CD4-positive, alpha-beta T cell treated with Interleukin-4 for 4 hours (primary cell): ENCODE measurements at regions not wholly inside any gene's neighbourhood (a gene's known extent, or its start where the extent isn't known, plus 50 kb on each side); places are given as distances from the start of the nearest gene placed in this dataset.

Experiments used
- DNase-seq: peaks from one replicate; pipeline ENCODE4 v3.0.0-alpha.2; 2020

DNA sequence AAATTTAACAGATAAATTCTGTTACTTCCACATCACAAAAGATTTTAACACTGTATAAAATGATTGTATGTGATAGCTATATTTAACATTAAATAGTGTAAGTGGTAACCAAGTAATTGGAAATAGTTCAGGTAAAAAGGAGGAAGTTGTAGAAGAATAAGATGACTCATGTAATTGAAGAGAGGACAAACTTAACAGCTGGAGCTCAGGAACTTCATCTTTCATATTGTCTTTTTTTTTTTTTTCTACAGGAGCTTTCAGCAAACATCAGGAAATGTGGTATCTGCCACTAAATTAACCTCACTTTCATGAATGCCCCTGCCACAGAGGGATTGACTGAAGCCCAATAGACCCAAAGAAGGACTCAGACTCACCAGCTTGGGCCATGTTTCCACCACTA is 188.4 kb upstream of the VEGFC start:
- no peak for DNase-seq

DNA sequence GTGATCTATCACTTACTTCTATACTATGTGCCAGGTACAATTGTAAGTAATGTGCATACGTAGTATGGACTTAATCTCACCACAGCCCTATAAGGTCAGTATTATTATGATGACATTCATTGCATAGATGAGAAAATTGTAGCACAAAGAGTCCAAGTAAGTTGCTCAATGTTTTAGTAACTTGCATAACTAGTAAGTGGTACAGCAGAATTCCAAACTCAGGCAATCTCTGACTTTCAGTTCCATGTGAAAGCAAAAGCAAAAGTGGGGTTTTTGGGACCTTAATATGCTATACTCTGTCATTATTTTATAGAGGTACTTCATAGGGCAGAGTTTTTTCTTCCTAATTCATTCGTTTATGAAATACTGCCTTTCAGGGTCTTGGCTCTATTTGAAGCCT is 188.8 kb upstream of the VEGFC start:
- DNase-seq, result no peak

DNA sequence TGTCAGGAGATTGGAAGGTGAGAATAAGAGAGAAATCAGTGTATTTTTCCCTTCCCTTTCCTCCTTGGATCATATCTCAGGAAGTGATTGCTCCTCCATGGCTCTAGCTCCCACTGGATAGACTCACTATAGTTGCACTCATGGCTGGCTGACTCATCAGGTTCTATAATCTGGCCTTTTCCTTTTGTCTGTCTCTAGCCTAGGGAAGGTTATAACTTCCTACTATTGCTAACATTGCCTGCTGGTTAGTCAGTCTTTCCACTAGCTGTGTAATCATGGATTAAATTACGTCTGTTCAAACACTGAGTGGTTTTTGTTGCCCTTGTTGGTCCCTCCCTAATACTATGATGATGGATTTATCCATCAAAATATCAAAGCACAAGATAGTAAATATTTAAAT is 195.5 kb upstream of the VEGFC start:
- no peak for DNase-seq

DNA sequence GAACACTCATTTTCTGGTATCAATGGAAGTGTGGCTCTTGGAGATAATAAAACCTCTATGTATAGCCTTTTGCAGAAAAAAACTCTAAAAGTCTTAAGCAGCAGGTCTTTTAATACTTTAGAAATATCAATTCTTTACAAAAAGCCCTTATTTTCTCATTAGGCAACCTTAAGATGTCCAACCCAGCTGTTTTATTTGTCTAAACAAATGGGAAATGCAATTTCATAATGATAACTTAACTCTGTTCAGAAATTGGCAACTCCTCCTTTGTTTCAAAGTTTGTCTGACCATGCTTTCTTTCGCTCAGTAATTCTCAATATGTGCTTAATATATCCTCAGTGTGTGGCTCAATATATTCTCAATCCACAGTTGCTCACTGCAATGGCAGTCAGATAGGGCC is 196.5 kb upstream of the VEGFC start:
- no peak for DNase-seq

DNA sequence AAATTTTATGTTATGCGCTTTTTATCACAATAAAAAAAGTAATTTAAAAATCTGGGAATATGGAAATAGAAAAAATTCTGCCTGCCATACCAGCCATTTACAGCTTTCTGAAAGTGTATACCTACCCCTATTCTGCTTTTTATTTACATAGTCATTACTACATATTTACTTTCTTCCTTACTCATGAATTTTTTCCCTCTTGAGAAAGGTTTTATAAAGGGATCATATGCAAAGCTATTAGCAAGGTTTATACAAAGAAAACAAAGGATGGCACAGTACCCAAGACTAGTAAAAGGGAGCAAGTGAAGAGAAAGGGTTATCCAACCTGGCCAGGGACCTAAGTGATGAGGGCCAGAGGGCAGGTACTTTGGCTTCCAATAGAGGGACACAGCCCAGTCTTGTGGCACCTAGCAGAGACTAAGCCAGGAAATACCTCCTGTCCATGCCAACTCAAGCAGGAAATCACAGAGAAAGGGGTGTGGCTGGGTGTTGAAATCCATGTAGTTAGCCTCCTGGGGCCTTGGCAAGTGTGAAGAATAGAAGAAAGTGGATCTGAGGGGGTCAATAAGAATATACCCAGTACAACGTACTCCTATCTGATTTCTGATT is 207.3 kb upstream of the VEGFC start:
- no peak for DNase-seq

DNA sequence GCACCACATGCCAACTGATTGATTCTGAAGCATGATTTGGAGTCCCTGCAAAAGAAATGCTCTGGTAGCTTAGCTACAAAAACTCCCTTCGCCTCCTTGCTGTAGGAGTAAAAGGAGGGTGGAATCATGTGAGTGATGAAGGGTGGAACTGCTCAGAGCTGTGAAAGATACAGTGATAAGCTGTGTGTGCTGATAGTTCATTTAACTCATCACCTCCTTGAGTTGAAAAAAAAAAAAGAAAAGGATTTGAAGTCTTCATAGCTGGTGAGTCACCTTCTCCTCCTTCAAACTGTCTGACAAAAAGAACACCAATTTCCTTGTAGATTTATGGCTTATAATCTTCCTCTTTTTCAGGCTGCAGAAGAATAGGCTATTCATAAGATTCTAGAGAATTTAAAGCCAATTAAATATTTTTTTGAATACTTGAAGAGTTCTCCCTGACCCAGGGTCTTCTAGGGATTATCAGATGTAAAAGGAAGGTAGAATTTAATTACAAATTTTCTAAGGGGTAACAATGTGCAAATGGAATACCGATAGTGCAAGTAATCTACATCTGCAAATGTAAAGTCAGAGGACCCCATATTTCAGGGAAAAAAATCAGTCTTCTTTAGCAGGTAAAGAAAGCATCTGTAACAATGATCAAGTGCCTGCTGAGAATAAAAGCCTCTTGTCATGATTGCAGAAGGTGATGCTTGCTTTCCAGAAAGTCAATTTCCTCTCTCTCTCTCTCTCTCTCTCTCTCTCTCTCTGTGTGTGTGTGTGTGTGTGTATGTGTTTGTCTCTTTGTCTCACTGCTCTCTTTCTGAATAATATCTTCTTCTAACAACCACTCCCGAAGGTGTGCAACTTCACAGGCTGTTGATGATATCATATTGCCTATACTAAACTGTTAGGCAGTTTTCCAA is 208.8 kb upstream of the VEGFC start:
- no peak for DNase-seq

DNA sequence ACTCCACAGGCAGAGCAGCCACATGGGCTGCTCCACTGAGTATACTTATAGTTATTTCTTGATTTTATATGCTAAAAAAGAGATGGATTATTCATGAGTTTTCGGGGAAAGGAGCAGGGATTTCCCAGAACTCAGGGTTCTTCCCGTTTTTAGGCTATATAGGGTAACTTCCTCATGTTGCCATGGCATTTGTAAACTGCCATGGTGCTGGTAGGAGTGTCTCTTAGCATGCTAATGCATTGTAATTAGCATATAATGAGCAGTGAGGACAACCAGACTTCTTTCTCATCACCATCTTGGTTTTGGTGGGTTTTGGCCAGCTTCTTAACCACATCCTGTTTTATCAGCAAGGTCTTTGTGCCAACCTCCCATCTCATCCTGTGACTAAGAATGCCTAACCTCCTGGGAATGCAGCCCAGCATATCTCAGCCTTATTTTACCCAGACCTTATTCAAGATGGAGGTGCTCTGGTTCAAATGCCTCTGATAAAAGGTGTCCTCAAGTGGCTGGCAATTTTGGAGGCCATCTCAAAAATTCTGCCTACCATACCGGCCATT is 213.0 kb upstream of the VEGFC start:
- DNase-seq, result no peak

DNA sequence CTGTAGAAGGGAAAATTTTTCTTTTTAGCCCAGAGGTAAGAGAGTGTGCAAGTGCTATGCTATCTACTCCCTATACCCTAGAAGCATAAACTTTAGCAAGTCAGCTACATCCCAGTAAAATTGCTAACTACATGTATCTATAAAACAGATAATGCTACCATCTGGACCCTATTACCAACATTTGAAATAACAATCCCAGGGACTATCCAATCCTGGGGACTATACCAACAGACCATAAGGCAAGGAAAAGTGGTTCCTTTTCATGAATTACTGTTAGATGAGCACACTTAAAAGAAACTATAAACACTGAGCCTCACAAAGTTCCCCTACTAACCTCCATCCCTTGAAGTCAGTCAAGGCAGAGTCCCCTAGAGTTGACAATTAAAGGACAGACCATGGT is 213.6 kb upstream of the VEGFC start:
- no peak for DNase-seq

DNA sequence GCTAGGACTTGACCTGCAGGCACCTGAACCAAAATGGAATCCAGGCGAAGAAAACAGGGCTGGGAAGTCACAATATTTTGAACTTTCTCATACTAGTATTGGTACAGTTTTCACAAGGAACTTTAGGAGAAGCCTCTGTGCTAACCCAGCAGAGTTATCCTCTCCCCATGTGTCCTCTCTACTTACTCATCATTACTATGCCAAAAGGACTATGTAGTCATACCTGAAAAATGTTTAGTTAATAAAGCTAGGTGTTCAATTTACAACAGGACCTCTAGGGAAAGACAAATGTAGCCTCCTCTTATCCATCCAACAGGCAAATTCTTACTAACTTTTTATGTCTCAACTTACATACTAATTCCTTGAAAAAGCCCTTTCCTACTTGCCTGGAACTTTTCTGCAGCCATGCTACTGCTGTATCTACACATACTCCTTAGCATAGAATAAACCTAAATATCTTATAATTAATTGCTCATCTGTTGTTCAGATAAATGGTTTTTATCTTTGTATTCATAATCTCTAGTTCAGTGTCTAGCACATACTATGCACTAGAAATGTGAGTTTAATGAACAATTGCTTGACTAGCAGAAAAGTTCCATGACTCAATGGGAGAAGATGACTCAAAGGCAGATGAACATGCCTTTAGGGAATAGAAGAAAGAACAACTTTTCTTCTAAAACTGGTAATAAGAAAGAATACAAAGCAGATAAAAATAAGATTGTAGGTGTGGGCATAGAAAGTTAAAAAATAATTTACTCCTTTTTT is 215.5 kb upstream of the VEGFC start:
- no peak for DNase-seq

DNA sequence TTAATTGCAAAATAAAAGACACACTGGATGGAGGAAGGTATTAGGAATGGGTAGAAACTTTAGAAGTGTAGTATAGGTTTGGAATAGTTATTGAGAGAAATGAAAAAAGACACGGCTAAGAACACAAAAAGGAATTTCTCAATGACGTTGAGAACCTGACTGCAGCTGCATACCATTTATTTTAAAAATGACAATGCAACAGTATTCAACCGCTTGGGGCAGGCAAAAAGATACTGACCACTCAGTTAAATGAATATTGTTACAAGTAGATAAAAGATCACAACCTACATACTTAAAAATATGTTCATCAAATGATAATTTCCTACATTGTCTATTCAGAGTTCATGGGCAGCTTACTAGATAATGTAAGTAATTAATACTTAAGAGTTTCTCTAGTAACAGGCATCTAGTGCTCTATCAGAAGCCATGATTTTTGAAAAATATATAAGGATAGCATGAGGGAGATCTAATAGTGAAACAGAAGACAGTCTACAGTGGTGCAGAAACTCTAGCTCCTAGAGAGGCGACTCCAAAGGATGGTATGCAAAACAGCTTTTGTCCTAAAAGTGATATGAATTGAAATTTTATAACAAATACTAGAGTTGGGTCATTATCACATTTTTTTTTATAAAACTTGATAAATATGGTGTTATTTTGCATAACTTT is 216.2 kb upstream of the VEGFC start:
- DNase-seq, result no peak

DNA sequence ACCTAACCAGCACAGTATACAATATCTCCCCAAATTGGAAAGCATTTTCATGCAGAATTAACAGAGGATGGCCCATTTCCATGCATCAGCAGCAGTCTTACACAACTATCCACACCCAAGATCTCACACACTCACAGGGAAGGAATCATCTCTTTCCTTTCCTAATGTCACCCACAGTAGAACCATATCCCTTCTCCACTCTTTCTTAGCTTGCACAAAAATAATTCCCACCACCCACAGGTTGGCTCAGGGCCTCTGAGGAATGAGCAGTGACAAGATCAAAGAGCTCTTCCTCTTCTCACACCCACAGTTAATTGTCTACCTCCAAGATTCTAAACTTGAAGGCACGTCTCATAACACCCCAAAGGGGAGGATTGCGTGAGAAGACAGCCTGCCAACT is 217.7 kb upstream of the VEGFC start:
- no peak for DNase-seq

DNA sequence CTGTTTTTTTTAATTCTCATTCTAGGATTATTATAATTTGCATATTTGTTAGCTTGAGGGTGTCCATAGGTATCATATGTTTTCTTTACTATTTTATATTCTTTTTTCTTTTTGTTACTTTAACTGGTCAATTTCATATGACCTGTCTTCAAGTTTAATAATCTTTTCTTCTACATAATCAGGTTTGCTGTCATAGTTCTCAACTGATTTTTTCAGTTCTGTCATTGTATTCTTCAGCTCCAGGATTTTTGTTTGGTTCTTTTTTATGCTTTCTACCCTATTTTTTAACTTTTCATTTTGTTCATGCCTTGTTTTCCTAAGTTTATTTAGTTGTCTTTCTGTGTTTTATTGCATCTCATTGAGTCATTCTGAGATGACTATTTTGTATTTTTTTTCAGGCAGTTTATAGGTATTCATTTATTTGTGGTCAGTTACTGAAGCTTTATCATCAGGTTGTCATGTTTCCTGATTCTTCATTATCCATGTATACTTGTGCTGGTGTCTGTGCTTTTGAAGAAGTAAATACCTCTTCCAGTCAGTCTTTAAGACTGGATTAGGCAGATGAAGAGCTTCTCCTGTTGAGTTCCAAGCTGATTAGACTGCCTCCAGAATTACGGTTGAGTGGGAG is 220.3 kb upstream of the VEGFC start:
- no peak for DNase-seq

DNA sequence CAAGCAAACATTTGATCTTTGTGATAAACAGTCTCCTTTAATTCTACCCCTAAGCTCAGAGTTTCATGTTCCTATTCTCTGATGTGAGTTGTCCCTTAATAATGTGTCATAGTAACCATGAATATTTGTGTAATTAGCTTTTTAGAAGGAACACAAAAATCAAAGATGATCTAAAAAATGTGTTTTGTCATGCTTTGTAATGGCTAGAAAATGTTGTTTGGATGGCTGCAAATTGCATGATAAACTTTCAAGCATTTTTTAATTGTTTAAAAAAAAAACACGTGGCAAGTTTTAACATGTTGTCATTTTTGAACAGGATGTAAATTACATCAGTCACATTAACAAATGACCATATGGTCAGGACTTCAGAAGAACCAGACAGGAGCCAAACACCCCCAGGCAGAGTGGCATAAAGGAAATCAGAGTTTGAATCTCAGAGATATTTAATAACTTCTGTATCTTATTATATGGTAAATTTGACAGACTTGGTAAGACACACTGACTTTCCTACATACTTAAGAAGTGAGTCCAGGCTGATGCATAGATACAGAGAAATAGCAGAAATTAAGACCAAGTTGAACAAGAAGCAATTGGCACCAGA is 223.9 kb upstream of the VEGFC start:
- DNase-seq, result no peak

DNA sequence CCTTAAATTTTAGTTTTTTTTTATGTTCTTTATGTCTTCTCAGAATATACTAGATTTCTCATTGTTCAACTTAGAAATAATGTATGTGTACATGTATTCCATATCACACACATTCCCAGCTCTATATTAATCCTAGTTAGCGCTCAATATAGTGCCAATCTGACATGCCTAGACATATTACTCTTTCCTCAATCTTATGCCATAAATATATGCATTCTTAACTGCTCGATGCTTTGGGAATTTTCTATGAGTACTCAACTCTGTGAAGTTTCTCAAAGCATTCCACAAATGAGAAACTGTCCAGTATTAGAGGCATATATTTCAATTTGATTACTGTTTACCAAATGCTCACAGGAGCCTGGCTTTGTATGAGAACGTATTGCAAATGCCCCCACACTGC is 231.2 kb upstream of the VEGFC start:
- DNase-seq, result no peak

DNA sequence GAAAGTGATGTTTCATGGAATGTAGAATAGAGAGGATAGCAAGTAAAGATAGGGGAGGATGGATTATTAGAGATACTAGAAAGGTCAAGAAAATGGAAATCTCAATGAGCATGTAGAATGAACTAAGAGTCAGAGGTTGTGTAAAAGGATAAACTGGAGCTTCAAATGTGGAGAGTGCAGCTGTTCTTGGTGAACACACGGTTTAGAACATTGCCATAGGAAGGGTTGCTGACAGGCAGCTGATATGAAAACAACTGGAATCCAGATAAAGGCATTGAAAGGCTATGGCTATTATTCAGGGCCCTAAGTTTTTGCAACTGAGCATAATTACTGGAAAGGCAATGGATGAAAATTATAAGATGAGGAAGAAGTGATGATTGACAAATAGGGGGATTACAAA is 239.6 kb upstream of the VEGFC start:
- DNase-seq, result no peak

DNA sequence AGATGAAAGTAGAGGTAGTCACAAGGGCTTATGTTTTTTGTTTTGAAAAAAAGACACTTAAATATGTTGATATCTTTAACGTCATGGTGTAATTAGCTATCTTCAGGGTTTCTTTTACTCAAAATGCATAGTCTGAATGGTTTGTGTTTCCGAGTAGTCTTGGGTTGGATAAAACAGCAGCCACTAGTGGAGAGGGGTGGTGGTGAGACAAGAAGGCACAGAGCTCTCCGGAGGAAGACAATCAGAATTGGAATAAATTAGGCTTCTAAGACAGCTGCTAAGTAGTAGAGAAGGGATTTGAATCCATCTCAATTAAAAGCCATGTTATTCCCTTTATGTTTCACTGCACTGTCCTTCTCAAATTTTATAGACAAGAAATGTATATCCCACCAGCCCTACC is 240.4 kb upstream of the VEGFC start:
- DNase-seq, result no peak

DNA sequence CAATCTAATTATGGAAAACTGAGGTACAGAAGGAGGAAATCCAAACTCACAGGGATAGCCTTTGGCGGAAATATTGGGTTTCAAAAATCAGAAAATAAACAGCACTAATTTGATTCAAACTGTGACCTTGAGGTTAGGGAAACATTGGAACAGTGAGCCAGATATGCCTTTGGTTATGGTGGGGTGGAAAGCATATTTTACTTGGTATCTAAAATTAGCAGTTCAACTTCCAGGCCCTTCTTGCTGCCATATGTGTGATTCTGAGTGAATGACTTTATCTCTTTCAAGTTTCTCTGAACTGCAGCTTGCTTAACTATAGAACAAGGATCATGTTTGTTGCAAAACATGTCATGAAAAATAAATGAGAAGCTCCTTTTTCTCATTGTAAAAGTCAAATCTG is 240.9 kb upstream of the VEGFC start:
- DNase-seq, result no peak

DNA sequence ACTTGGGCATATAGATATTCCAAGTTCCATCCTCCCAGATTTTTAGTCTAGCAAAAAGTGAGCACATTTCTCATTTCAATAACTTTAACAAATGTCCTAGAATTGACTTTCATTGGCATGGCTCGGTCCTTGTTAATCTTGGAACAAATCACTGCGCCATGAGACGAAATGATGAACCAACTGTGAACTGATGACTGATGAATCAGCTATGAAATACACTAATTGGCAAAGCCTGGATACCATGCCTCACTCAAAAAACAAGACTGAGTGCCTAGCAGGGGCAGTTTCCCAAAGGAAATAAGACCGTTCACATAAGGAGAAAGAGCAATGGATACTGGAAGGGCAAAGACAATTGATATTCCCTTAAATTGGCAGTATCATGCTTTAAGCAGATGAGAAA is 248.6 kb upstream of the VEGFC start:
- DNase-seq, result no peak

DNA sequence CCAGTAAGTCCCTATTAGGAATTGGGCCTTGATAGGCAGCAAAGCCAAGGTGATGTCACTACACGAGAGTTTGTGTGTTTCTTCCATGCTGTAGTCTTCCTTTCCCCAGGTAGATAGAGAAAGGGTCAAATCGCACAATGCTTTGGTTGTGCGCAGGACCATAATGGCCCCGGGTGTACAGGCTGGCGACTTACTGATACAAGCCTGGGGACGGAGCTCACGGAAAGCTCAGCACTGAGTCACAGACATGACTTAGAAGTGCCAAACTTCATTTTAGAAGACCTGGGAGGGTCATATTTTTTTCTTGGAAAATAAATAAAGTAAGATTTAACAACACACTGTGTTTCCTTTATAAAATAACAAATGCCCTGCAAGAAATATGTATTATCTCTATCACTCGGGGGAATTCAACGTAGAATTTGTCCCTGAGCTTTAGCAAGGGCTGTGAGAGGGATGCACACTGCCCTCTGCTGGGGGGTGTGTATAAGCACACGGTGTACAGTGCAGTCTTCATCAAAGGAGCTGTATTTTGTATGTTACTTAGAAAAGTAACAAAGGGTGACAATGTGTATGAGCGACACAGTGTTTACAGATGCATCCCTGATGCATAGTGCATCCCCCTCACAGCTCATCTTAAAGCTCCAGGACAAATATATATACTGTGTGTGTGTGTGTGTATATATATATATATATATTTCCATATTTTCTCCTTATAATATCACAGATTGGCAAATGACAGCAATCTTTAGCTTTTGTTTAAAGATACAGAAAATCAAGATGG is 254.5 kb upstream of the VEGFC start:
- peak; percentile 32 for DNase-seq

DNA sequence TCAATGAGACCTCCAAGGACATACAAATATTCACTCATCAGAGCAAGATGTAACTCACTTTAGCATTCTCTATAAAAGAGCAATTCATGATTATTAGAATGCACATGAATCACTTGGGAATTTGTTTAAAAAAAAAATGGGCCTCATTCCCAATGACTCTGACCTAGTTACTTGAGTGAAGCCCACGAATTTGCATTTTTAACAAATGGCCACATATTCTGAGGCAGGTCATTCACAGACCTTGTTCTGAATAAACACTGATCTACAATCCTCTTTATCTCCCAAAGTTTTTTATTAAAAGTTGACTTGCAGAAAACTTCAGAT is 255.1 kb upstream of the VEGFC start:
- no peak for DNase-seq

DNA sequence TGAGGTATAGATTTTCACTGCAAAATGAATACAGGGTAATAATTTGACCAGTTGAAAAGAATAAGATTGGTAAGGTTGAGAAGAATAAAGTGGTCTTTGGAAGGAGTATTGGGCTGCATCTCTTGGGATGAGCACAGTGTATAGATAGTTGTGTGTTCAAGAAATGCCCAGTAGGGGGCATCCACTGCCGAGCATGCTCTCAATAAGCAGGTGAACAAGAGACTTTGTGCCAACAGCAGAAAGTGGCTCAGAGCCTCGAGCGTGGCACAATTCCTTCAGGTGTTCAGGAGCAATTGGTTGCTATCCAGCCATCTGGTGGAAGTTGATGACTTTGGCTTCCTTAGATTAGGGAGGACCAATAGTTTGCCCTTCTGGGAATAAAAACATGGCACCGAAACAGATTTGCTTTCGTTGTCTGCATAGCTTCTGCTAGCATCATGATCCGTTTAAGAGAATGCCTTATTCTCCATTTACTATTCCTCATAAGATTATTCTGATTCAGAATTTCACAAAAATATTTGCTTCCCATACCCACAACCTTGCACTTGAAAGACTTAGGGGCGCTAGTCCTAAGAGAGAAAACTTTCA is 258.1 kb upstream of the NEIL3 start:
- DNase-seq, result peak; percentile 18
